WI38 (cell line): ENCODE measurements at regions not wholly inside any gene's neighbourhood (a gene's known extent, or its start where the extent isn't known, plus 50 kb on each side); places are given as distances from the start of the nearest gene placed in this dataset.

Experiments used
- H3K4me3 ChIP-seq: 2 replicates; pipeline ENCODE4 v1.5.1; 2011; ENCODE audit warnings: low read depth, mild to moderate bottlenecking, control low read depth, low read length
- CTCF ChIP-seq: IDR thresholded peaks from 2 replicates; pipeline ENCODE4 v1.5.1; 2012; ENCODE audit warnings: low read depth, mild to moderate bottlenecking, control low read depth, low read length

GRCh38 chr13:104900191-104900817 is 1635.2 kb downstream of the EFNB2 start:
- no peak overlapping the region for H3K4me3 ChIP-seq
- no peak for TF ChIP-seq CTCF

- H3K4me3 ChIP-seq = no peak overlapping the region
- no peak for TF ChIP-seq CTCF
These were observed 1637.0 kb downstream of the EFNB2 start for GRCh38 chr13:104898484-104898883.

- no peak for TF ChIP-seq CTCF
- no peak overlapping the region for H3K4me3 ChIP-seq
These were observed 1639.9 kb downstream of the EFNB2 start for GRCh38 chr13:104895521-104895920.

- TF ChIP-seq CTCF = no peak
These were observed 1660.3 kb downstream of the EFNB2 start for GRCh38 chr13:104875038-104875754.

GRCh38 chr13:104872153-104872552 is 1663.3 kb downstream of the EFNB2 start:
- no peak overlapping the region for H3K4me3 ChIP-seq
- no peak for TF ChIP-seq CTCF

More at GRCh38 chr13:104875038-104875754, 1660.3 kb downstream of the EFNB2 start:
- H3K4me3 ChIP-seq = no peak overlapping the region

- TF ChIP-seq CTCF = no peak
- H3K4me3 ChIP-seq = no peak overlapping the region
These were observed 1664.0 kb downstream of the EFNB2 start for GRCh38 chr13:104871456-104871855.

- no peak for TF ChIP-seq CTCF
- no peak overlapping the region for H3K4me3 ChIP-seq
These were observed 1666.0 kb downstream of the EFNB2 start for GRCh38 chr13:104869501-104869900.
